ENCODE measurements at regions not wholly inside any gene's neighbourhood (a gene's known extent, or its start where the extent isn't known, plus 50 kb on each side); places are given as distances from the start of the nearest gene placed in this dataset.
"Not testable (repeated sequence)": the region's sequence is repeated elsewhere in the genome, so short reads cannot be mapped to it uniquely, and the experiment has no call there.

DNA sequence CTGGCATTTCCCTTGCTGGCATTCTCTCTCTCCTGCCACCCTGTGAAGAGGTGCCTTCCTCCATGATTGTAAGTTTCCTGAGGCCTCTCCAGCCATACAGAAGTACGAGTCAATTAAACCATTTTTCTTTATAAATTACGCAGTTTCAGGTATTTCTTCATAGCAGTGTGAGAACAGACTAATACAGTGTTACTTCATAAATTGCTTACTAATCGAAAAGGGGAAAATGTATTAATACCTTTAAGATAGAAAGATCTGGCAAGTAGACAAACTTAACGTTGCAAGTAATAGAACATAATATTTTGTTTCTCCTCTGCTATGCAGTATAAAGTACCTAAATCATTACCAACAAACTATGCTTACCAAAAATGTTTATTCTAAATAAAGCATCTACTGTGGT lies 178.3 kb upstream of the LAMA2 start:
- dilution Hi-C loops (cut with HindIII; ENCODE audit: low sequenced_read_pairs, unreplicated experiment), result no loop called here
- no peaks in the 10 kb centered on the region for H3K4me1 ChIP-seq (ENCODE audit: control insufficient read depth, insufficient read depth, low read length)
- no peak overlapping the region for H3K56ac ChIP-seq (ENCODE audit: extremely low read depth, insufficient read depth, low read length)
- no peak overlapping the region for H2AFZ ChIP-seq (replicated peaks; ENCODE audit: low read length, poor library complexity)
- H3K18ac ChIP-seq (ENCODE audit: low read depth, low read length), result no peak overlapping the region
- ChIA-PET CTCF (no interaction called here), POLR2A (ENCODE audit: unreplicated experiment) (no interaction called here)
- H2BK20ac ChIP-seq (ENCODE audit: low read depth, low read length), result no peak overlapping the region
- H3K23ac ChIP-seq (ENCODE audit: low read depth, low read length), result no peak overlapping the region
- H3K4me2 ChIP-seq (ENCODE audit: low read depth, low read length), result no peak overlapping the region
- no peaks in the 10 kb centered on the region for H4K20me1 ChIP-seq (ENCODE audit: insufficient read depth, low read length)
- no peak overlapping the region for H2AK5ac ChIP-seq (ENCODE audit: low read depth, low read length)
- H3K27me3 ChIP-seq (ENCODE audit: control insufficient read depth, insufficient read depth, low read length), result no peaks in the 10 kb centered on the region
- no peak overlapping the region for H3K27ac ChIP-seq (ENCODE audit: insufficient read depth, low read length)
- in situ Hi-C loops (cut with MboI; ENCODE audit: low sequenced_read_pairs), result no loop called here
- no peak overlapping the region for H2BK5ac ChIP-seq (ENCODE audit: low read depth, low read length, poor library complexity, severe bottlenecking)
- H2AK9ac ChIP-seq (replicated peaks; ENCODE audit: low read depth, low read length, poor library complexity), result no peak overlapping the region
- no peak overlapping the region for H3K4me3 ChIP-seq (ENCODE audit: insufficient read depth, low read depth, low read length)
- H2BK120ac ChIP-seq (ENCODE audit: low read depth, low read length), result no peak overlapping the region
- H3K36me3 ChIP-seq (ENCODE audit: control insufficient read depth, insufficient read depth, low read length), result no peaks in the 10 kb centered on the region
- BruUV-seq (replicated peaks), result no TSS peak
- H4K91ac ChIP-seq (ENCODE audit: insufficient read depth, low read depth, low read length), result no peak overlapping the region
- no peak overlapping the region for H3K9ac ChIP-seq (ENCODE audit: low read depth, low read length)
- intact Hi-C loops (cut with micrococcal nuclease), result no loop called here
- no peaks in the 10 kb centered on the region for H3K79me1 ChIP-seq (ENCODE audit: low read depth in 1 of 2, low read length in 2 of 2)
- H4K8ac ChIP-seq (ENCODE audit: low read depth in 2 of 2, low read length in 2 of 2), result no peak overlapping the region
- no peak overlapping the region for H4K5ac ChIP-seq (ENCODE audit: low read depth, low read length)
- H3K14ac ChIP-seq (replicated peaks; ENCODE audit: low read depth, low read length), result no peak overlapping the region
- H3K9me3 ChIP-seq (ENCODE audit: control insufficient read depth, insufficient read depth, low read length), result peaks cover 2% of the 10 kb centered on the region; the same call in 1 of the 2 replicates
- TF ChIP-seq BHLHE40 (IDR thresholded peaks at IDR 0.05; ENCODE audit: low read depth, low read length) (no peak), SMC3 (IDR thresholded peaks at IDR 0.05; ENCODE audit: low read depth, low read length) (no peak), MAFK (IDR thresholded peaks at IDR 0.05; ENCODE audit: low read depth, low read length) (peak; percentile 81)
- no peak for ATAC-seq (ENCODE audit: low read depth)
- H3K9me1 ChIP-seq (ENCODE audit: insufficient read depth, low read length), result no peaks in the 10 kb centered on the region
- H2BK15ac ChIP-seq (ENCODE audit: low read depth, low read length), result no peak overlapping the region
- no CpG with 5 or more reads among the region's 4 CpGs for WGBS, 2 experiments (ENCODE audit: extremely low coverage in 2 of 2, insufficient read length in 1 of 2)
- DNase-seq, result no peak
- H3K4ac ChIP-seq (ENCODE audit: low read depth, low read length), result no peak overlapping the region

DNA sequence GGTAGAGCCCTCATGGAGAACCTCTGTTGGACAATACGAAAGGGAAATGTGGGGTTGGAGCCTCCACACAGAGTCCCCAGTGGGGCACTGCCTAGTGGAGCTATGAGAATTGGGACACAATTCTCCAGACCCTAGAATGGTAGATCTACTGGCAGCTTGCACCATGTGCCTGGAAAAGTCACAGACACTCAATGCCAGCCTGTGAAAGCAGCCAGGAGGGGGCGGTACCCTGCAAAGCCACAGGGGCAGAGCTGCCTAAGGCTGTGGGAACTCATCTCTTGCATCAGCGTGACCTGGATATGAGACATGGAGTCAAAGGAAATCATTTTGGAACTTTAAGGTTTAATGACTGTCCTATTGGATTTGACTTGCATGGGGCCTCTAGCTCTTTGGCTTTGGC lies 179.1 kb upstream of the LAMA2 start:
- H2BK20ac ChIP-seq (ENCODE audit: low read depth, low read length); H2BK120ac ChIP-seq (ENCODE audit: low read depth, low read length); H2AK9ac ChIP-seq (replicated peaks; ENCODE audit: low read depth, low read length, poor library complexity); dilution Hi-C loops (cut with HindIII; ENCODE audit: low sequenced_read_pairs, unreplicated experiment); H4K91ac ChIP-seq (ENCODE audit: insufficient read depth, low read depth, low read length); H3K9me1 ChIP-seq (ENCODE audit: insufficient read depth, low read length); H4K20me1 ChIP-seq (ENCODE audit: insufficient read depth, low read length); H3K27me3 ChIP-seq (ENCODE audit: control insufficient read depth, insufficient read depth, low read length); H3K4me3 ChIP-seq (ENCODE audit: insufficient read depth, low read depth, low read length); H2BK15ac ChIP-seq (ENCODE audit: low read depth, low read length); H3K14ac ChIP-seq (replicated peaks; ENCODE audit: low read depth, low read length); H3K27ac ChIP-seq (ENCODE audit: insufficient read depth, low read length); BruUV-seq (replicated peaks); H2AK5ac ChIP-seq (ENCODE audit: low read depth, low read length); H3K56ac ChIP-seq (ENCODE audit: extremely low read depth, insufficient read depth, low read length); H3K36me3 ChIP-seq (ENCODE audit: control insufficient read depth, insufficient read depth, low read length); H2BK5ac ChIP-seq (ENCODE audit: low read depth, low read length, poor library complexity, severe bottlenecking); H3K23ac ChIP-seq (ENCODE audit: low read depth, low read length); CTCF ChIA-PET; H3K9me3 ChIP-seq (ENCODE audit: control insufficient read depth, insufficient read depth, low read length); H4K5ac ChIP-seq (ENCODE audit: low read depth, low read length); intact Hi-C loops (cut with micrococcal nuclease); ATAC-seq (ENCODE audit: low read depth); H3K4me2 ChIP-seq (ENCODE audit: low read depth, low read length); POLR2A ChIA-PET (ENCODE audit: unreplicated experiment); H2AFZ ChIP-seq (replicated peaks; ENCODE audit: low read length, poor library complexity); H3K9ac ChIP-seq (ENCODE audit: low read depth, low read length); H3K79me1 ChIP-seq (ENCODE audit: low read depth in 1 of 2, low read length in 2 of 2); H4K8ac ChIP-seq (ENCODE audit: low read depth in 2 of 2, low read length in 2 of 2); H3K18ac ChIP-seq (ENCODE audit: low read depth, low read length); H3K4me1 ChIP-seq (ENCODE audit: control insufficient read depth, insufficient read depth, low read length); H3K4ac ChIP-seq (ENCODE audit: low read depth, low read length); in situ Hi-C loops (cut with MboI; ENCODE audit: low sequenced_read_pairs); DNase-seq: not testable (repeated sequence)
- WGBS, 2 experiments (ENCODE audit: extremely low coverage in 2 of 2, insufficient read length in 1 of 2), result 100% methylated on average over 1 of the region's 3 CpGs; no CpG with 5 or more reads in 1 of the 2 experiments
